ENCODE measurements at regions not wholly inside any gene's neighbourhood (a gene's known extent, or its start where the extent isn't known, plus 50 kb on each side); places are given as distances from the start of the nearest gene placed in this dataset.

DNA sequence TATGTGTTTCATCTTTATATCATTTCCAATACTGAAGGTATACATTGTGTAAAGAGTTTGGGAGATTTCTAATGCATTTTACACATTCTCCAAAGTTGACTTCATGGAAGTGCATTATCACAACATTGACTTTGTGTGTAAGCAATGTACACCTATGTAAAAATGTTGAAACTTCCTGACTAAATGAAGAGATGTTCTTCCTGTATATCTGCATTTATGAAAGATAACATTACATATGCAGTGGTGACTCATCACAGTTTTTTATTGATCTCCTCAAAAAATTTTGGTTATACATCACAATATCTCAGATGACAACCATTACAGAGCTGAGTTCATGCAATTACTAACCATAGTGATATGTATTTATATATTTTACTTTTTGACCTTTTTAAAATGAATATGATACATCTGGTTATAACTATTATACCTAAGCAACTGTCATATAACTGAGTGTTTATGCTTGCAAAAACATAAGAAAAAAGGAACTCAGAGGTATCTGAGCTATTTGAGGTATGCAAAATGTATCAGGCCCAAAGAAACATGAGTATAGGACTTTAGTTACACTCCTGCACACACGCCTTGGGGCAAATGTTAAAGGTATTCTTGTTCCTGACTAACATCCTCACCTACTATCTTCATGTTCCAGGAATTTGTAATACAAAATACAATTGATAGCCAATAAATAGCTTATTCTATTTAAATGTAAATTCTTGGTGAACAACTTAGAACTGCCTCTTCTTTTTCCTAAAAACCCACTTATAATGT, 88.2 kb upstream of the OLFM3 start:
- TF ChIP-seq, protein P1, sequence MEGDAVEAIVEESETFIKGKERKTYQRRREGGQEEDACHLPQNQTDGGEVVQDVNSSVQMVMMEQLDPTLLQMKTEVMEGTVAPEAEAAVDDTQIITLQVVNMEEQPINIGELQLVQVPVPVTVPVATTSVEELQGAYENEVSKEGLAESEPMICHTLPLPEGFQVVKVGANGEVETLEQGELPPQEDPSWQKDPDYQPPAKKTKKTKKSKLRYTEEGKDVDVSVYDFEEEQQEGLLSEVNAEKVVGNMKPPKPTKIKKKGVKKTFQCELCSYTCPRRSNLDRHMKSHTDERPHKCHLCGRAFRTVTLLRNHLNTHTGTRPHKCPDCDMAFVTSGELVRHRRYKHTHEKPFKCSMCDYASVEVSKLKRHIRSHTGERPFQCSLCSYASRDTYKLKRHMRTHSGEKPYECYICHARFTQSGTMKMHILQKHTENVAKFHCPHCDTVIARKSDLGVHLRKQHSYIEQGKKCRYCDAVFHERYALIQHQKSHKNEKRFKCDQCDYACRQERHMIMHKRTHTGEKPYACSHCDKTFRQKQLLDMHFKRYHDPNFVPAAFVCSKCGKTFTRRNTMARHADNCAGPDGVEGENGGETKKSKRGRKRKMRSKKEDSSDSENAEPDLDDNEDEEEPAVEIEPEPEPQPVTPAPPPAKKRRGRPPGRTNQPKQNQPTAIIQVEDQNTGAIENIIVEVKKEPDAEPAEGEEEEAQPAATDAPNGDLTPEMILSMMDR (IDR thresholded peaks at IDR 0.05; ENCODE audit: low read depth, low read length, poor library complexity, severe bottlenecking), result no peak
- TF ChIP-seq EZH2phosphoT487 (IDR thresholded peaks at IDR 0.05; ENCODE audit: borderline replicate concordance, low read length), result no peak
- Histone ChIP-seq H3K36me3 (ENCODE audit: control insufficient read depth, low read length) (no peaks in the 10 kb centered on the region), H3K79me2 (ENCODE audit: control insufficient read depth, low read length) (no peaks in the 10 kb centered on the region), H3F3A (ENCODE audit: control insufficient read depth, insufficient read depth) (no peaks in the 10 kb centered on the region), H3K9me2 (replicated peaks; ENCODE audit: control insufficient read depth, low read length) (no peaks in the 10 kb centered on the region), H3K27me3 (ENCODE audit: control insufficient read depth, low read length) (no peaks in the 10 kb centered on the region), H4K20me1 (ENCODE audit: control insufficient read depth, insufficient read depth, low read depth, low read length) (no peaks in the 10 kb centered on the region), H3K4me1 (ENCODE audit: control insufficient read depth, low read length) (no peaks in the 10 kb centered on the region), H3K4me3 (ENCODE audit: low read length) (no peak overlapping the region), H3K9me3 (ENCODE audit: control insufficient read depth, insufficient read depth, low read length) (no peaks in the 10 kb centered on the region), H3K27ac (ENCODE audit: low read depth, low read length) (no peak overlapping the region), H3K4me2 (ENCODE audit: low read length) (no peak overlapping the region)

DNA sequence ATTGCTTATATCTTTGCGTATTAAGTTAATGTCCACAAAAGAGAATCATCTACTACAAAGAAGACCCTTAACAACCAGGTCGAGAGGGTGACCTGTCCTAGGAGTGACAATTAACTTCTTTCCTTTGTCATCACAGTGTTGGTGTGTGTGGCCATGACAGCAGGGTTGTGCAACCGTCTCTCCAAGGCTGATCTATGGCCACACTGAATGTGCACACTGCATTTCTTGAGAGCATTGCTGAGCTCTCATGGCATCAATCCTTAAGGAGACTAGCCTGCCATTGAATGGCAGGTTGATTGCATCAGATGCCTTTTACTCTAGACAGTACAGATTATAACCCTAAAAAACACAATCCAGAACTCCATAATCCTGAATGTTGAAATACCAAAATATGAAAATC, 86.5 kb upstream of the OLFM3 start:
- Histone ChIP-seq H3K4me3 (ENCODE audit: low read length) (no peak overlapping the region), H3K4me1 (ENCODE audit: control insufficient read depth, low read length) (no peaks in the 10 kb centered on the region), H4K20me1 (ENCODE audit: control insufficient read depth, insufficient read depth, low read depth, low read length) (no peaks in the 10 kb centered on the region), H3K4me2 (ENCODE audit: low read length) (no peak overlapping the region), H3K36me3 (ENCODE audit: control insufficient read depth, low read length) (no peaks in the 10 kb centered on the region), H3K27me3 (ENCODE audit: control insufficient read depth, low read length) (no peaks in the 10 kb centered on the region), H3K27ac (ENCODE audit: low read depth, low read length) (no peak overlapping the region), H3K79me2 (ENCODE audit: control insufficient read depth, low read length) (no peaks in the 10 kb centered on the region), H3F3A (ENCODE audit: control insufficient read depth, insufficient read depth) (no peaks in the 10 kb centered on the region), H3K9me2 (replicated peaks; ENCODE audit: control insufficient read depth, low read length) (no peaks in the 10 kb centered on the region), H3K9me3 (ENCODE audit: control insufficient read depth, insufficient read depth, low read length) (no peaks in the 10 kb centered on the region)
- TF ChIP-seq, protein P1 (IDR thresholded peaks at IDR 0.05; ENCODE audit: low read depth, low read length, poor library complexity, severe bottlenecking), result no peak
- no peak for TF ChIP-seq EZH2phosphoT487 (IDR thresholded peaks at IDR 0.05; ENCODE audit: borderline replicate concordance, low read length)

DNA sequence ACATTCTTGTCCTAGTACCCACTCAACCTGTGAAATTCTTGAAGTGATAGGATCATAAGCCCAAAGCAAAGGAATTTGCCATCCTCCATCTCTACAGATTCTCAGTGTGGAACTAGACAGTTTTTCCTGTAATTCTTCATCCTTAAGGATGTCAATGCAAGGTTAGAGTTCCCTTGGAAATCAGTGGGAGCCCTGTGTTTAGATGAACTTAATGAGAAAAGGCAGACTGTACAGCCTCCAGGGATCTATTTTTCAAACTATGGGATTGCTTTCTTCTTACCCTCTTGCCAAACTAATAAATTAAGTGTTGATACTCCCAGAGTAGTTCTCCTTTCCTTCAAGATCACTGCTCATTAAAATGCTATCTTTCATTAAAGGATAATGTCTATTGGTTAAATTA, 78.1 kb upstream of the OLFM3 start:
- Histone ChIP-seq H3K27ac (ENCODE audit: low read depth, low read length) (no peak overlapping the region), H3K36me3 (ENCODE audit: control insufficient read depth, low read length) (no peaks in the 10 kb centered on the region), H3K9me3 (ENCODE audit: control insufficient read depth, insufficient read depth, low read length) (no peaks in the 10 kb centered on the region), H3K79me2 (ENCODE audit: control insufficient read depth, low read length) (no peaks in the 10 kb centered on the region), H4K20me1 (ENCODE audit: control insufficient read depth, insufficient read depth, low read depth, low read length) (no peaks in the 10 kb centered on the region), H3F3A (ENCODE audit: control insufficient read depth, insufficient read depth) (no peaks in the 10 kb centered on the region), H3K9me2 (replicated peaks; ENCODE audit: control insufficient read depth, low read length) (no peaks in the 10 kb centered on the region), H3K4me3 (ENCODE audit: low read length) (no peak overlapping the region), H3K4me2 (ENCODE audit: low read length) (no peak overlapping the region), H3K27me3 (ENCODE audit: control insufficient read depth, low read length) (no peaks in the 10 kb centered on the region), H3K4me1 (ENCODE audit: control insufficient read depth, low read length) (no peaks in the 10 kb centered on the region)
- TF ChIP-seq EZH2phosphoT487 (IDR thresholded peaks at IDR 0.05; ENCODE audit: borderline replicate concordance, low read length), result no peak
- TF ChIP-seq, protein P1 (IDR thresholded peaks at IDR 0.05; ENCODE audit: low read depth, low read length, poor library complexity, severe bottlenecking), result no peak

All from DOHH2 (cell line).